NCI-H2196 treated with DMSO at 0.1 percent for 48 hours (cell line): ENCODE measurements at regions not wholly inside any gene's neighbourhood (a gene's known extent, or its start where the extent isn't known, plus 50 kb on each side); places are given as distances from the start of the nearest gene placed in this dataset.

ENCODE experiments used
- DNase-seq: peaks from one replicate; lab custom pipeline; 2025; ENCODE audit not compliant: unreplicated experiment; lab: John Stamatoyannopoulos, UW

- DNase-seq = no peak
Measured at GRCh38 chr10:76735866-76736265, 901.7 kb downstream of the KCNMA1 start.

DNA sequence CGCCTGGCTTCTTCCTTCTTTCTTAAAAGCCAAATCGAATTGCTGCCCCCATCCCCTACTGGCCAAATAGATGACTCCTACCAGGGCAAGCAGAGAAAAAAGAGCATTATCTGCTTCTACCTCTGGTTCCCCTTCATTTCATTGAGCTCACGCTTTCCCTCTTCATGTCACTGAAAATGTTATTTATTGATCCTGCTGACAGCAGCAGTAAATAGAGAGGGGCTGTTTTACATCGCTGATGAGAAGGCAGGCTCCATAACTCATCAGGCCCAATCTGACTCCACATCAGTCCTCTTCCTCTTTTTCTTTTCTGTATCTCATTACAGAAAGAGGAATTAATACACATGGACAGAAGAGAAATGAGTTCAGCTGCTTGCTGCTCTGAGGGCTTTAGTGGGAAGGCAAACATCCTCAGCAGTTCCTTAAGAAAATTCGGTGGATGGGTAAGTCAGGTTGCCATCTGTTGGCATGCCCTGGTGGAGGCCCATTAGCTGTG lies 904.1 kb downstream of the KCNMA1 start:
- no peak for DNase-seq

GRCh38 chr10:76732306-76732705 lies 905.3 kb downstream of the KCNMA1 start:
- no peak for DNase-seq

DNA sequence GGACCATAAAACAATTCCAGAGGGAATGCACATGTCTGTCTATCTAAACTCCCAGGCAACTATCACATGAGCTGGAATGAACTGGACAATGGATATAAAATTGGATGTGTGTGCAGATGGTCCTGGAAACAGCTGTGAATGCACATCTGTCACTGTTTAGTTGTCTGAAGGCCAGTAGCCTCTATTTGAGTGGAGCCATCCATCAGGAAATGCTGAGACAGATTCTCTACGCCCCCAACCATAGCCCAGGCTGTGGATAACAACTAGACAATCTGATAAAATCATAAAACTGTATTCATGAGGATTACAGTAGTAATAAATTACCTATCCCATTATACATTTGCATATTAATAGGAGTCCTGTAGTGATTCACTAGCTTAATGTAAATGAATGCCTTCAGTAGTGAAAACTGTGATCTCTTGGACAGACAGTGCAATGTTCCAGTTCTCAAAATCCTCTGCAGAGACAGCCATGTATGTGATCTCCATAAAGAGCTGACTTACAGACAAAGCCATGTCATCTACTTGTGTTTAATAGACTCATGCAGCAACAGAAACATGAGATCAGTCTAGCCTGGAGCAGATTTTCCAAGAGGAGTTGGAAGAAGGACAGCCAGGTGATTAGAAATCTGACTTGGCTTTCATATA lies 907.6 kb downstream of the KCNMA1 start:
- DNase-seq = no peak

DNA sequence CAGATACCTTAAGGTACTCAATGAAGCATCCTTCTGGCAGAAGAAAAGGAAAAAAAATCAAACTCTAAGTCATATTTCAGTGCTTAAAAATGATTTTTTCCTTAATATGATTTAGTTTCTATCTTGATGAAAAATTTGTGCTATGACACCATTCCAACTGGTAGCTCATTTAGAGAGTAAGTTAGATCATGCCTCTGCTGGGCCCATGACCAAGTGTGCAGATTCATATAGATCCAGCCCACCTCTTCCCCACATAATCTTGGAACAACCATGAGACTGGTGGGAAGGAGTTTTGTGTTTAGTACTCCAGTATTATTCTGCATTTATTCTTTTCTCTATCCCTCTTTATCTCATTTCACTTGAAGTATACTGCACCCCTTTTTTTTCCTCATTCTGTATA lies 908.3 kb downstream of the KCNMA1 start:
- no peak for DNase-seq

DNA sequence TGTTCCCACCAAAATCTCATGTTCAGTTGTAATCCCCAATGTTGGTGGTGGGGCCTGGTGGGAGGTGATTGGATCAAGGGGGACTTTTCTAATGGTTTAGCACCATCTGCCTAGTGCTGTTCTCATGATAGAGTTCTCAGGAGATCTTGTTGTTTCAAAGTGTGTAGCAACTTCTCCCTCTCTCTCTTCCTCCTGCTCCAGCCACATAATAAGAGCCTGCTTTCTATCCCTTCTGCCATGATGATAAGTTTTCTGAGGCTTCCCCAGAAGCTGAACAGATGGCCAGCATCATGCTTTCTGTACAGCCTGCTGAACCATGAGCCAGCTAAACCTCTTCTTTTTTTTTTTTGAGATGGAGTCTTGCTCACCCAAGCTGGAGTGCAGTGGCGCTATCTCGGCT lies 910.6 kb downstream of the KCNMA1 start:
- DNase-seq = no peak

DNA sequence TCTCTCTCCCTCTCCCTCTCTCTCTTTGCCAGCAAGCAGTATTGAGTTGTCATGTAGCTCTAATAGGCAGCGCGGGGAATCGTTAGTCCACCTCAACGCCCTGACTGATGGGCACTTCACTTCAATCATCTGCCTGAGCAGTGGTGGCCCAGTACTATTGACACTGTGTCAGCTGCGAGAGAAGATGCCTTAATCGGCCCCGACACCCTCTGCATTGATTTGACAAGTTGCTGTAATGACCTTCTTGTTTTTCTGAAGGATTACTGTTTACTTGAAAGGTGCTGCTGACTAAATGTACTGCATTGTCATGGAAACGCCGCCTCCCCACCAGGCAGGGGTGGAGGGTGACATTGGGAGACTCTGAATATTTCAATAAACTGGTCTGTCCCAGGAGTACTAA lies 913.8 kb downstream of the KCNMA1 start:
- no peak for DNase-seq

DNA sequence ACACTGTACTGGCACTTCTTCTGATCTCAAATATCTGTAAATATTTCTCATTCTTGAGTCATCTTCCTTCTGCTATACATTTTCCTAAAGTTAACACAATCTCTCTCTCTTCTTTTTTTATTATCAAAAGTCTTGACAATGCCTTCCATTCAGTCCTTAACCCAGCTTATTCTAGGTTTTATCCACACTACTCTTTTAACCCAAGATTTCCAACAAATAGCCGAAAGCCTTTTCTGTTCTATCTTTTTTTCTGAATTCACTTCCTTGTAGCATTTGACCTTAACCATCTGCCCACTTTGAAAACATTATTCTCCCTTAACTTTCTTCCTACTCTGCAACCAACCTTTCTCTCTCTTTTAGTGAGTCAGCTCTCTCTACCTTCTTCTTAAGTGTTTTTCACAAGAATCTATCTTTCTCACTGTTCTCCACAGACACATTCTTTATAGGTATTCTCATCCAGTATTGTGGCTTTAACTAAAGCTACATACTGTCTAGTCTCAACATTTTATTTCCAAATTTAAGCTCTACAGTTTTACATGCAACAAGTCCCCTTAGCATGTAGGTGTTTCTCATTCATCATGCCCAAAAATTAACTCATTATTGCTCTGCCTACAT lies 915.6 kb downstream of the KCNMA1 start:
- DNase-seq = no peak

- no peak for DNase-seq
Measured at GRCh38 chr10:76719006-76719405, 918.6 kb downstream of the KCNMA1 start.

DNA sequence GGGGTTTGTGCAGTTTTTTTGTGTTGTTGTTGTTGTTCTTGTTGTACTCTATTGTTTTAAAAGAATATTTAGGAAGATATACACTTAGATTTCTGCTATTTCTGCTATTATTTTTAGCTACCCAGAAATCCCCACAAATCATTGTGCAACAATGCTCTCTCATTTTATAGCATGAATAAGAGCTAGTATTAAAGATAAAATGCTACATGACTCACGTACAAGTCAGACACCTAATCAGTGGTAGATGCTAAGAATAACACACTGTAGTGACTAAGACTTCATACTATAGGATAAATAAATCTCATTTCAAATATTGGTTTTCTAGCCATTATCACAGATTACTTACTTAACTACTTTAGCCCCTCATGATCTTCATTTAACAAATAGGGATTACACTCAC lies 920.5 kb downstream of the KCNMA1 start:
- no peak for DNase-seq

DNA sequence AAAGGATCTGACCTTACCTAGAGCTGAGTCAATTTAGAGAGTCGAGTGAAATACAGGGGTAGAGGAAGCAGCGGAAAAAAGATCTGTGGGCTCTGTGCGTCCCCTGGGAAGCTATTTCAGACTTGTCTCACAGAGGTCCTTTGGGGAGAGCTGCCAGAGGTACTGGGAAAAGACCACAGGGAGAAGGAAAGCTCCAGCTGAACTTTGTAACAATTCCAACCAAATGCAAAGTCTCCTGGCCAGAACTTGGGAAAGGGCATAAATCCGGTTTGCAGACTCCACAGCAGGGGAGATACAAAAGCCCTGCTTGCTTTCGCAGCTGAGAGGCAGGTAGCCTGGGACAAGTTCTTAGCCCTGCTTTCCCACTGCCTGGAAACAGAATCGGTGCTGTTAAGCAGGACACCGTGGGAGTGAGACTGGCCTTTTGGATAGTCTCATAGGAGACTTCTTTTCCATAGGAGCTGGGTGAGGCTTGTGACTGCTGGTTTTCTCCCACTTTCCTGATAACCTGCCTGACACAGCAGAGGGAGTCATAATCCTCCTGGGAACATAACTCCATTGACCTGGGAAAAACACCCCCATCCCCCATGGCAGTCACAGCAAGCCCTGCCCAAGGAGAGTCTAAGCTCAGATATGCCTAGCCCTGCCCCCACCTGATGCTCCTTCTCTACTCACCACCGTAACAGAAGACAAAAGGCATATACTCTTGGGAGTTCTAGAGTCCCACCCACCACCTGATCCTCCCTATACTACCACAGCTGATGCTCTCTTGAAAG lies 926.2 kb downstream of the KCNMA1 start:
- DNase-seq = no peak

- DNase-seq = no peak
Measured at GRCh38 chr10:76700241-76700640, 937.4 kb downstream of the KCNMA1 start.

DNA sequence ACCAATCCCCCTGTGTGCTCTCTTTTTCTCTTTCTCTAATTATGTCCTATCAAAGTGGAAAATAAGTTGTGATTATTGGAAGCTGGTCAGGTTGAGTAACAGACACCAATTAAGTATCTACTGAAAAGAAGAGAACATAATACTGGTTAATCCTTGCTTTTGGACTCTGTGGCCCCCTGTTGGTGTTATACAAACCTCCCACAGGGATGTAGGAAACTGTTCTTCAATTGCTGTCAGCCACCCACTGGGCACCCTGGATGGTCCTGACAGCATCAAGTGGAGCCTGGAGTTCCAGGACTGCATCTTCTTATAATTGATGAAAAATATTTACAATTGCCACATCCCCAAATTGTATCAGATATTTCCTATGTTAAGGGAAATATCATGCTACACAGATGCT lies 939.7 kb downstream of the KCNMA1 start:
- DNase-seq = no peak

GRCh38 chr10:76695069-76695468 lies 942.5 kb downstream of the KCNMA1 start:
- no peak for DNase-seq

GRCh38 chr10:76686201-76686600 lies 951.4 kb downstream of the KCNMA1 start:
- DNase-seq = no peak

GRCh38 chr10:76684968-76685367 lies 952.6 kb downstream of the KCNMA1 start:
- no peak for DNase-seq

- no peak for DNase-seq
Measured at GRCh38 chr10:76681153-76681552, 956.5 kb downstream of the KCNMA1 start.

- no peak for DNase-seq
Measured at GRCh38 chr10:76679030-76679429, 958.6 kb downstream of the KCNMA1 start.

- DNase-seq = peak; percentile 6
Measured at GRCh38 chr10:76675951-76676587, 961.5 kb downstream of the KCNMA1 start.

- no peak for DNase-seq
Measured at GRCh38 chr10:76675561-76675950, 962.1 kb downstream of the KCNMA1 start.
